SK-N-SH (cell line): ENCODE measurements at regions not wholly inside any gene's neighbourhood (a gene's known extent, or its start where the extent isn't known, plus 50 kb on each side); places are given as distances from the start of the nearest gene placed in this dataset.

Source experiments
- CHD2 ChIP-seq: fragments of 150-350 bp; IDR thresholded peaks from 2 replicates; pipeline ENCODE4 v1.6.1; 2018; ENCODE audit warnings: low read length; ENCODE audit not compliant: partially characterized antibody
- CTCF ChIP-seq: fragments of 200-600 bp; sonication (generic); IDR thresholded peaks from 2 replicates; pipeline ENCODE4 v1.6.1; 2017; ENCODE audit warnings: antibody characterized with exemption, mild to moderate bottlenecking, moderate library complexity
- EZH2phosphoT487 ChIP-seq: fragments of 200-600 bp; sonication (generic); IDR thresholded peaks from 2 replicates; pipeline ENCODE4 v1.6.1; 2017; ENCODE audit warnings: low read depth, mixed run types, mild to moderate bottlenecking, antibody characterized with exemption, moderate library complexity, borderline replicate concordance
- FOXM1 ChIP-seq: IDR thresholded peaks from 2 replicates; pipeline ENCODE4 v1.4.0; 2012; ENCODE audit warnings: low read depth, mild to moderate bottlenecking
- GABPA ChIP-seq: IDR thresholded peaks from 2 replicates; pipeline ENCODE4 v1.4.0; 2012; ENCODE audit warnings: low read depth, mild to moderate bottlenecking
- GATA2 ChIP-seq: sonication (generic); formaldehyde crosslinking; IDR thresholded peaks from 2 replicates; pipeline ENCODE4 v1.5.0; 2020; ENCODE audit warnings: mild to moderate bottlenecking, missing genetic modification reagents
- MAX ChIP-seq: IDR thresholded peaks from 2 replicates; pipeline ENCODE4 v1.4.0; 2012; ENCODE audit warnings: low read depth
- NFIC ChIP-seq: IDR thresholded peaks from 2 replicates; pipeline ENCODE4 v1.4.0; 2012; ENCODE audit warnings: borderline replicate concordance
- NRF1 ChIP-seq: IDR thresholded peaks from 2 replicates; pipeline ENCODE4 v1.6.1; 2012; ENCODE audit warnings: low read depth, mild to moderate bottlenecking, low read length
- POLR2AphosphoS5 ChIP-seq: IDR thresholded peaks from 2 replicates; pipeline ENCODE4 v1.6.1; 2012; ENCODE audit warnings: low read depth, low read length
- RAD21 ChIP-seq: IDR thresholded peaks from 2 replicates; pipeline ENCODE4 v1.6.1; 2012; ENCODE audit warnings: mild to moderate bottlenecking, low read length
- REST ChIP-seq: IDR thresholded peaks from 2 replicates; pipeline ENCODE4 v1.6.1; 2012; ENCODE audit warnings: mild to moderate bottlenecking, low read depth, low read length, moderate library complexity
- TAF1 ChIP-seq: IDR thresholded peaks from 2 replicates; pipeline ENCODE4 v1.6.1; 2012; ENCODE audit warnings: low read depth, mild to moderate bottlenecking, low read length, moderate library complexity, borderline replicate concordance
- YY1 ChIP-seq: IDR thresholded peaks from 2 replicates; pipeline ENCODE4 v1.4.0; 2012; ENCODE audit warnings: low read depth, mild to moderate bottlenecking

GRCh38 chr3:24608701-24609390, 114.2 kb upstream of the THRB start:
- TF ChIP-seq CTCF (no peak), REST (no peak), EZH2phosphoT487 (no peak), TAF1 (no peak), MAX (no peak), GATA2 (CRISPR knock-in tag) (no peak), POLR2AphosphoS5 (no peak), FOXM1 (no peak), NRF1 (no peak), CHD2 (no peak), YY1 (no peak), GABPA (no peak), NFIC (no peak), RAD21 (no peak)
